ENCODE measurements at regions not wholly inside any gene's neighbourhood (a gene's known extent, or its start where the extent isn't known, plus 50 kb on each side); places are given as distances from the start of the nearest gene placed in this dataset.
A peak's percentile ranks its signal among the peaks of the same experiment; 100 is the strongest.
"Not testable (repeated sequence)": the region's sequence is repeated elsewhere in the genome, so short reads cannot be mapped to it uniquely, and the experiment has no call there.

DNA sequence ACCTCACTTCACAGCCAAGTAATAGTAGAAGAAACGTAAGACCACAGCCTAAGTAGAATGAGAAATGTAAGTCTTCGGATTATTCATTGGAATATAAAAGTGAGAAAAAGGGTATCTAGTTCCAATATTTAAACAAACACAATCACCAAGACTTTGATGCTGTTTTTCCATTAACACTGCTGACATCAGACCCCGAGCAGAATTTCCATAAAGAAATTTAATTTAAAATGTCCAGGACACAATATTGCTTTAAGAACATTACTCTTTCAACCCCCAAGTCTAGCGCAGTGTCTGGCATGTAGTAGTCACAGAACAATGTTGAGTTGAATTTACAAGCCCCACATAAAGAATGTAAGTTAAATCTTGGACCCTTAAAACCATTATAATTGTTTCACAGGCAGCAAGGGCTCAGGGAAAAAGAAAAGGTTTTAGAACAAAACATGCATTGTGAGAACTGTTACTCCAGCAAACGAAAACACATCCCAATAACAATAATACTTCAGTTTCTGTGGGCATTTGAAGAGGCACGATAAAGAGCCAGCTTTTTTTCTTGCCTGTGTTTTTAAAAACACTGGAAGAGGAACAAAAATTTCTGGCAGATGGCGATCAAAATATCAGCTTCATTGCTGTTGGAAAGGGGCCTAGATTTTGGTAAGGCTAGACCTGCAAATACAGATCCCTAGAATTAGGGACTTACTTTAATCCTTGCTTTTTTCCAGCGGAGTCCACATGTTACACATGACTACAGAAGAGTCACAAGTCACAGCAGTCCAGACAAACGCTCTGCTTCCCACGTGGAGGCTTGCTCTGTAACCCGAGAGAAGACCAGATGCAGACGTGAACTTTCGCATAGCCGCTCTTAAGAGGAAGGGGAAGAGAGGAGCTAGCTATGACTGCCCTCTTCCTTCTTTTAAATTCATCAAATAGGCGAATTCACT lies 77.9 kb upstream of the IGSF10 start:
- no peak overlapping the region for H3K4me3 ChIP-seq (replicated peaks in 1 of 2; ENCODE audit: low read depth in 2 of 2, low read length in 2 of 2)
- DNase-seq (ENCODE audit: low read depth in 2 of 2): peak in 1 of 2 donors; percentile 47
- TF ChIP-seq, protein P1, sequence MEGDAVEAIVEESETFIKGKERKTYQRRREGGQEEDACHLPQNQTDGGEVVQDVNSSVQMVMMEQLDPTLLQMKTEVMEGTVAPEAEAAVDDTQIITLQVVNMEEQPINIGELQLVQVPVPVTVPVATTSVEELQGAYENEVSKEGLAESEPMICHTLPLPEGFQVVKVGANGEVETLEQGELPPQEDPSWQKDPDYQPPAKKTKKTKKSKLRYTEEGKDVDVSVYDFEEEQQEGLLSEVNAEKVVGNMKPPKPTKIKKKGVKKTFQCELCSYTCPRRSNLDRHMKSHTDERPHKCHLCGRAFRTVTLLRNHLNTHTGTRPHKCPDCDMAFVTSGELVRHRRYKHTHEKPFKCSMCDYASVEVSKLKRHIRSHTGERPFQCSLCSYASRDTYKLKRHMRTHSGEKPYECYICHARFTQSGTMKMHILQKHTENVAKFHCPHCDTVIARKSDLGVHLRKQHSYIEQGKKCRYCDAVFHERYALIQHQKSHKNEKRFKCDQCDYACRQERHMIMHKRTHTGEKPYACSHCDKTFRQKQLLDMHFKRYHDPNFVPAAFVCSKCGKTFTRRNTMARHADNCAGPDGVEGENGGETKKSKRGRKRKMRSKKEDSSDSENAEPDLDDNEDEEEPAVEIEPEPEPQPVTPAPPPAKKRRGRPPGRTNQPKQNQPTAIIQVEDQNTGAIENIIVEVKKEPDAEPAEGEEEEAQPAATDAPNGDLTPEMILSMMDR (IDR thresholded peaks at IDR 0.05; ENCODE audit: low read depth, low read length): no peak

DNA sequence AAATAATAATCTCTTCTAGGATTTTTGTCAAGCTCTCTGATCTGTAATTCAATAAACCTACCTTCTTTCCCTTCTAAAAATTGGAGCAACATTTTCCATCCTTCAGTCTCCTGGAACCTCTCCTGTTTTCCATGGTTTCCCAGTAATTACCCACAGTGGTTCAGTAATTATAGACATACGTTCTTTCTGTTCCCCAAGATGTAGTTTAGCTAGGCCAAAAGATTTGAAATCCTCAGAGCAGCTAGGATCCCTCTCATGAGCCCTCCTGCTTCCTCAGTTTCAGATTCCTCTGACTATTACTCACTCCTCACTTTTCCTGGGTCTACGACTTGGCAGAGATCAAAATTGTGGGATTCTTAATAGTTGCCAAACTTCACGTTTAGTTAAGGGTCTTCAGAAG lies 76.9 kb upstream of the IGSF10 start:
- H3K4me3 ChIP-seq (replicated peaks in 1 of 2; ENCODE audit: low read depth in 2 of 2, low read length in 2 of 2): no peak overlapping the region
- TF ChIP-seq, protein P1 (IDR thresholded peaks at IDR 0.05; ENCODE audit: low read depth, low read length): no peak
- DNase-seq (ENCODE audit: low read depth in 2 of 2): peak; percentile 29 to 58

DNA sequence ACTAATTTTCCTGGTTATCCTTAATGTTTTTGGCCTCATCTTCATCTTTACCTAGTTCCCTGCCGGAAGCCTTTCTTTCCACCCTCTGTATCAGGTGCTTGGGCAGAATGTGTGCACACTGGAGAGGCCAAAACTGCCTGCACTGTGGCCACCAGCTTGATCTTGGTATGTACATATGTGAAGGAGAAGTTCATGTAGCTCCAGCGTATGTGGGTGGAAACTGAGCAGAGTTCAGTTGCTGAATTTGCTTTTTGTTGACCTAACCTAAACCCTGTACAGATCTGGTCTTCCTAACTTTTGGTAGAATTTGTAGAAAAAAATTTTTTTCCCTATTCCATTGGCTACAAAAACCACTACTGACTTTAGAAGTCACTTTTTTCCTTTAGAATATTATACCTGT lies 65.9 kb upstream of the IGSF10 start:
- TF ChIP-seq, protein P1 (IDR thresholded peaks at IDR 0.05; ENCODE audit: low read depth, low read length): no peak
- no peak overlapping the region for H3K4me3 ChIP-seq (replicated peaks in 1 of 2; ENCODE audit: low read depth in 2 of 2, low read length in 2 of 2)
- DNase-seq (ENCODE audit: low read depth in 2 of 2): no peak

DNA sequence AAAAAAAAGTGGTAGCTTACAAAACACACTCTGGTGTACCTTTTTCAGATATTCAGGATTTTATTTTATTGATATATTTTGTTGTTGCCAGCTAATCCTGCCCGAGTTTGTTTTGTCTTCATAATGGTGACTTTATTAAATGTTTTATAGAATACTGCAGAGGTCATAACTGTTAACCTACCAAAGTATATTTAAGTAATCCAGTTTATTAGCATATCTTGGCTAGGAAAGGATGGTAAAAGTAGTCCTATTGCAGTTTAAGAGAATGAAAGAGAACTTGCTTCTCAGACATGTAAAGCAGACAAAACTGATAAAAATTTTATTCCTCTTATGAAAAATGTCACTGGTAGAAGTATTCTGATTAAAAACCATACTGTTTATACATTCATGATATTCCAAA lies 59.2 kb upstream of the IGSF10 start:
- no peak overlapping the region for H3K4me3 ChIP-seq (replicated peaks in 1 of 2; ENCODE audit: low read depth in 2 of 2, low read length in 2 of 2)
- DNase-seq (ENCODE audit: low read depth in 2 of 2): no peak
- TF ChIP-seq, protein P1 (IDR thresholded peaks at IDR 0.05; ENCODE audit: low read depth, low read length): no peak

DNA sequence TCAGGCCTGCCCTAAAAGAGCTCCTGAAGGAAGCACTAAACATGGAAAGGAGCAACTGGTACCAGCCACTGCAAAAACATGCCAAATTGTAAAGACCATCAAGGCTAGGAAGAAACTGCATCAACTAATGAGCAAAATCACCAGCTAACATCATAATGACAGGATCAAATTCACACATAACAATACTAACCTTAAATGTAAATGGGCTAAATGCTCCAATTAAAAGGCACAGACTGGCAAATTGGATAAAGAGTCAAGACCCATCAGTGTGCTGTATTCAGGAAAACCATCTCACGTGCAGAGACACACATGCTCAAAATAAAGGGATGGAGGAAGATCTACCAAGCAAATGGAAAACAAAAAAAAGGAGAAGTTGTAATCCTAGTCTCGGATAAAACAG lies 50.6 kb upstream of the IGSF10 start:
- not testable (repeated sequence) for H3K4me3 ChIP-seq (replicated peaks in 1 of 2; ENCODE audit: low read depth in 2 of 2, low read length in 2 of 2); DNase-seq (ENCODE audit: low read depth in 2 of 2)
